SK-N-SH treated with all-trans-retinoic acid at 6 μM for 48 hours (cell line): ENCODE measurements at regions not wholly inside any gene's neighbourhood (a gene's known extent, or its start where the extent isn't known, plus 50 kb on each side); places are given as distances from the start of the nearest gene placed in this dataset.

Source experiments
- ATAC-seq: fragments of 200-7000 bp; cut with Tn5 transposase; 3 replicates; pipeline ENCODE4 v1.9.1; 2020; ENCODE audit warnings: mild to moderate bottlenecking, moderate library complexity
- ARNTL ChIP-seq: fragments of 450-650 bp; formaldehyde crosslinking; IDR thresholded peaks from 2 replicates; pipeline ENCODE4 v1.5.0; 2020; ENCODE audit warnings: low read depth, mild to moderate bottlenecking, moderate library complexity, borderline replicate concordance
- BACH2 ChIP-seq: fragments of 250-450 bp; sonication (Bioruptor Pico); IDR thresholded peaks from 2 replicates; pipeline ENCODE4 v1.9.0; 2021; ENCODE audit warnings: mild to moderate bottlenecking, borderline replicate concordance
- CREB5 ChIP-seq: fragments of 250-450 bp; sonication (Bioruptor Pico); IDR thresholded peaks from 2 replicates; pipeline ENCODE4 v1.5.1; 2020; ENCODE audit warnings: low read depth, mild to moderate bottlenecking, moderate library complexity
- CSDC2 ChIP-seq: fragments of 250-450 bp; sonication (Bioruptor Pico); IDR thresholded peaks from 2 replicates; pipeline ENCODE4 v1.5.0; 2020; ENCODE audit warnings: mild to moderate bottlenecking, moderate library complexity
- CSRNP3 ChIP-seq: fragments of 250-450 bp; sonication (Bioruptor Pico); IDR thresholded peaks from 2 replicates; pipeline ENCODE4 v1.5.1; 2021; ENCODE audit warnings: mild to moderate bottlenecking, moderate library complexity
- ESRRG ChIP-seq: fragments of 250-450 bp; sonication (Bioruptor Pico); IDR thresholded peaks from 2 replicates; pipeline ENCODE4 v1.6.1; 2021; ENCODE audit warnings: mild to moderate bottlenecking
- GLIS3 ChIP-seq: fragments of 250-450 bp; sonication (Bioruptor Pico); IDR thresholded peaks from 2 replicates; pipeline ENCODE4 v1.5.0; 2020; ENCODE audit warnings: mild to moderate bottlenecking, moderate library complexity
- ISL1 ChIP-seq: fragments of 250-450 bp; sonication (Bioruptor Pico); IDR thresholded peaks from 2 replicates; pipeline ENCODE4 v2.1.2; 2022; ENCODE audit warnings: mild to moderate bottlenecking, moderate library complexity
- OSR1 ChIP-seq: fragments of 250-450 bp; sonication (Bioruptor Pico); IDR thresholded peaks from 2 replicates; pipeline ENCODE4 v1.8.0; 2022; ENCODE audit warnings: moderate library complexity, mild to moderate bottlenecking, inconsistent platforms
- PATZ1 ChIP-seq: fragments of 250-450 bp; sonication (Bioruptor Pico); IDR thresholded peaks from 2 replicates; pipeline ENCODE4 v1.8.0; 2020; ENCODE audit warnings: mild to moderate bottlenecking, moderate library complexity, borderline replicate concordance
- POU6F1 ChIP-seq: fragments of 250-450 bp; sonication (Bioruptor Pico); IDR thresholded peaks from 2 replicates; pipeline ENCODE4 v1.8.0; 2021; ENCODE audit warnings: low read depth, mild to moderate bottlenecking, moderate library complexity, borderline replicate concordance
- PPARA ChIP-seq: fragments of 250-450 bp; sonication (Bioruptor Pico); IDR thresholded peaks from 2 replicates; pipeline ENCODE4 v1.5.0; 2020; ENCODE audit warnings: mild to moderate bottlenecking, borderline replicate concordance
- RARB ChIP-seq: fragments of 250-450 bp; sonication (Bioruptor Pico); IDR thresholded peaks from 2 replicates; pipeline ENCODE4 v1.8.0; 2021; ENCODE audit warnings: mild to moderate bottlenecking, moderate library complexity
- SNAI2 ChIP-seq: fragments of 250-450 bp; sonication (Bioruptor Pico); IDR thresholded peaks from 2 replicates; pipeline ENCODE4 v1.5.0; 2020; ENCODE audit warnings: mild to moderate bottlenecking, moderate library complexity
- TCF4 ChIP-seq: fragments of 250-450 bp; sonication (Bioruptor Pico); IDR thresholded peaks from 2 replicates; pipeline ENCODE4 v1.8.0; 2021; ENCODE audit warnings: mild to moderate bottlenecking, moderate library complexity, borderline replicate concordance
- TOX ChIP-seq: fragments of 250-450 bp; sonication (Bioruptor Pico); IDR thresholded peaks from 2 replicates; pipeline ENCODE4 v1.8.0; 2021; ENCODE audit warnings: mild to moderate bottlenecking, moderate library complexity, borderline replicate concordance
- TSHZ2 ChIP-seq: fragments of 250-450 bp; sonication (Bioruptor Pico); IDR thresholded peaks from 2 replicates; pipeline ENCODE4 v1.5.0; 2020; ENCODE audit warnings: mild to moderate bottlenecking, moderate library complexity
- ZC3H10 ChIP-seq: fragments of 250-450 bp; sonication (Bioruptor Pico); IDR thresholded peaks from 2 replicates; pipeline ENCODE4 v1.5.1; 2021; ENCODE audit warnings: mild to moderate bottlenecking, moderate library complexity
- ZFP3 ChIP-seq: fragments of 250-450 bp; sonication (Bioruptor Pico); IDR thresholded peaks from 2 replicates; pipeline ENCODE4 v1.5.0; 2020; ENCODE audit warnings: mild to moderate bottlenecking, moderate library complexity
- ZFP30 ChIP-seq: fragments of 450-650 bp; formaldehyde crosslinking; IDR thresholded peaks from 2 replicates; pipeline ENCODE4 v1.5.0; 2022; ENCODE audit warnings: mild to moderate bottlenecking, moderate library complexity
- ZNF8 ChIP-seq: fragments of 450-650 bp; formaldehyde crosslinking; IDR thresholded peaks from 2 replicates; pipeline ENCODE4 v1.5.0; 2020; ENCODE audit warnings: mild to moderate bottlenecking, moderate library complexity

- no peak for TF ChIP-seq CREB5 (CRISPR knock-in tag)
- no peak for TF ChIP-seq BACH2
- no peak for TF ChIP-seq ZC3H10
- TF ChIP-seq ESRRG, result no peak
- no peak for TF ChIP-seq CSRNP3 (CRISPR knock-in tag)
Observed at GRCh38 chr12:127336416-127336815, 930.6 kb upstream of the TMEM132C start (continued).

GRCh38 chr12:127339065-127339464, 927.9 kb upstream of the TMEM132C start:
- ATAC-seq, result no peak
- TF ChIP-seq GLIS3 (CRISPR knock-in tag) (no peak), CREB5 (CRISPR knock-in tag) (no peak), ISL1 (CRISPR knock-in tag) (no peak), TSHZ2 (CRISPR knock-in tag) (no peak), CSDC2 (no peak), RARB (CRISPR knock-in tag) (no peak), TOX (no peak)

GRCh38 chr12:127340381-127340780, 926.6 kb upstream of the TMEM132C start:
- ATAC-seq, result no peak
- TF ChIP-seq ZFP30, result no peak
- no peak for TF ChIP-seq ESRRG
- TF ChIP-seq PATZ1 (CRISPR knock-in tag), result no peak
- no peak for TF ChIP-seq TCF4 (CRISPR knock-in tag)
- TF ChIP-seq ISL1 (CRISPR knock-in tag), result no peak
- TF ChIP-seq ZFP3, result no peak
- TF ChIP-seq OSR1 (CRISPR knock-in tag), result no peak
- no peak for TF ChIP-seq ZC3H10
- no peak for TF ChIP-seq GLIS3 (CRISPR knock-in tag)
- TF ChIP-seq TOX, result no peak

- ATAC-seq, result no peak
- TF ChIP-seq ZFP3 (no peak), ISL1 (CRISPR knock-in tag) (no peak), PATZ1 (CRISPR knock-in tag) (no peak), PPARA (CRISPR knock-in tag) (no peak), SNAI2 (CRISPR knock-in tag) (no peak), RARB (CRISPR knock-in tag) (no peak), ZNF8 (CRISPR knock-in tag) (no peak), ARNTL (CRISPR knock-in tag) (no peak), TOX (no peak), POU6F1 (CRISPR knock-in tag) (no peak), BACH2 (no peak), CREB5 (CRISPR knock-in tag) (no peak), ZFP30 (no peak), ESRRG (no peak), CSRNP3 (CRISPR knock-in tag) (no peak)
Observed at GRCh38 chr12:127342861-127343260, 924.1 kb upstream of the TMEM132C start.
